Germinal center (tissue), 1 donor: ENCODE measurements at regions not wholly inside any gene's neighbourhood (a gene's known extent, or its start where the extent isn't known, plus 50 kb on each side); places are given as distances from the start of the nearest gene placed in this dataset.
"Not testable (repeated sequence)": the region's sequence is repeated elsewhere in the genome, so short reads cannot be mapped to it uniquely, and the experiment has no call there.

Experiments
- DNase-seq: peaks from one replicate; pipeline ENCODE4 v3.0.0; 2012; ENCODE audit warnings: mixed read lengths, low spot score

DNA sequence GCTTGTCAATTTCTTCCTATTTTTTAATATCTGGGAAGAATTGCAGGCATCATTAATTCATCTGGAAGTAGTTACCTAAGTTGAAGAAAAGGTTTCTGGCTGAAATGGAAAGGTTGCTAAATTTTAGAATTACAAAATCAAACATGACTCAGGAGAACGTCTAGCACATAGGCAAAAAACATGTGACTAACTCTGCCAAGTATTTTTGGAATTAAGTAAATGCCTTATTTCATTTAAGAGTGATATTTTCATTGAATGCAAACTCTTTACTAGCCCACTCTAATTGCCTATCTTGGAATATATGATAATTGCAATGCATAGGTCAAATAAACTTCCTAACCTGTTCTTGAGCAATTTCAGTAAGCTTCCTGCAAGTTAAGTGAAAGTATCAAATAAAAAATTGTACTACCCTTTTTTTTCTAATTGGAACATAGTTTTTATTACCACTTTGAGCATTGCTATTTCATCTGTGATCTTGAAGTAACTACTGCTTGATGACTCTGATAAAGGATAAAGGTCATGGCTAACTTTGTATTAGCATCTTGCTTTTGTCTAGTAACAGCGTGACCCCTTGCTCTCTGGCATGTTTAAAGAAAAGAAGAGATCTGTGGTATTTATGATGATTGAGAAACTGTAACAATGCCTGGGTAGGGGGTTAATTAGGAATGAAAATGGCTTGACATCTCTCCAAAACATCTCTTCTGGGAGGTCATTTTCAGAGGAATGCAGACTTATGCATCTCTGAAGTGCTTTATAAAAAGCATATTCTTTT is 208.3 kb upstream of the NCAM2 start:
- DNase-seq, result no peak

DNA sequence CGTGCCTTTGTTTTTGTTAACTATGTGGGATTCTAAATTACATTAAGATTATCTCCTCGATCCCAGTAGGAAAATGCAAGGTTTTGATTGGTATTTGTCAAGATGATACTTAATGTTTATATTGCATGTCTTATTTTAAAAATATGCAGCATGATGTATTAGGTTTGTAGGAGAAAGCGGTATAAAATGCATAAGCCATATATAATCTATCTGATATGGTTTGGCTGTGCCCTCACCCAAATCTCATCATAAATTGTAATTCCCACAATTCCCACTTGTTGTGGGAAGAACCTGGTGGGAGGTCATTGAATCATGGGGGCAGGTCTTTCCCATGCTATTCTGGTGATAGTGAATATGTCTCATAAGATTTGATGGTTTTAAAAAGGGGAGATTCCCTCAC is 198.1 kb upstream of the NCAM2 start:
- no peak for DNase-seq

DNA sequence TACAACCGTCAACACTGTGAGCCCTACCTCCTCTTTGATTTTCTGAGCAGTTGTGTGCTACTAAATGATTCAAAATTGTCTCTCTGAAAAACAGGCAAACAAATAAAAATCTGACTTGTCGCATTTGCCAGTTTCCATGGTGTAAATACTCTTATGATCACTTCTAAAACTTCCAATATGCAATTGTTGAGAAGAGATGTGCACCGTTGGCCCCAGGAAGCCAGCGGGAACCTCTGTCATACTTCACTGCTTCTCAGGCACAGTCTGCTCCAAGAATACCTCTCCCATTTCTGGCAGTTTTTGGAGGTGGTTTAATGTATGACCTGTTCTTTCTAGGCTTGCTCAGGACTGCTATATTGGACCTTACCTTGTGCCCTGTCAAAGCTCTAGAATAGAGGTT is 196.0 kb upstream of the NCAM2 start:
- no peak for DNase-seq

DNA sequence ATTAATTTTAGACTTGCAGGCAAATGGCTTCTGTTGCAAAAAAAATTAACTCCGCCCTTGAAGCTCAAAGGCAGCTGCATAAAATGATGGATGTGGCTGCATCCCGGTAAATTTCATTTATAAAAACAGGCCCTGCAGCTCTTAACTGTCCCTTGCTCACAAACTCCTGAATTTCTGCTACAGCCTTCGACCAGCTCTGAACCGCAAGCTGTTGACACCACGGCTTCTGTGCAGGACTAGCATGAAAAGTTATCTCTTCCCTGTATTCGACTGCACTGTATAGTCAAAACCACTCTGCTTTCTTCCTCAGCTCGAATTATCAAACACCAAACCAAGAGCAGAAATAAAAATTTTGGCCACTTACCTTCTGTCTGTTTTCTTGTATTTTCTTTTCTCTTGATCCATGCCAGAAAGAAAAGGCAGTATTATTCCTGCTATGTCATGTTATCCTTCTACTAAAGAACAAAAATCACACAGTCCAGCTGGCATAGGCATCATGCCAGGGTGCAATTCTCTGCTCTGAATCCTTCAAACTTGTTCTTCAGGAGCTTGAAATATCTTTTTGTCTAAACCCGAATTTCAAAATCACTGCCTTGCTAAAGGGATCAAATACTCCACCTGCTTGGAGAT is 195.5 kb upstream of the NCAM2 start:
- no peak for DNase-seq

DNA sequence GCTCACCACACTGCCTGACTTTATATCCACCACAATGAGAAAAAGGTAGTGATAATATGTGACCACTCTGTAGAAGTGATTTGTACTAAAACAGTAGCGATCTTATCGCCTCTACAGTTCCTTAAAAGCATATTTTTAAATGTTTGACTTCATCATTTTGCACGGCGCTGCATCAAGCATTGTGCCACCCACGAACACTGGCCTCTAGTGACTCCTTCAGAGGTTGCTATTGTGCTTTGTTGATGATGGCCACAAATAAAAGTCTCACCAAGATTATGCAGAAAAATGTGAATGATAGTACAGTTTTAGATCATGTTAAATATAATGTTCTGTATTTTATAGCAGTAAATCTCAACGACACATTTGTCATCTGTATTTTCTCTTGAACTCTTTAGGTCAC is 186.5 kb upstream of the NCAM2 start:
- no peak for DNase-seq

DNA sequence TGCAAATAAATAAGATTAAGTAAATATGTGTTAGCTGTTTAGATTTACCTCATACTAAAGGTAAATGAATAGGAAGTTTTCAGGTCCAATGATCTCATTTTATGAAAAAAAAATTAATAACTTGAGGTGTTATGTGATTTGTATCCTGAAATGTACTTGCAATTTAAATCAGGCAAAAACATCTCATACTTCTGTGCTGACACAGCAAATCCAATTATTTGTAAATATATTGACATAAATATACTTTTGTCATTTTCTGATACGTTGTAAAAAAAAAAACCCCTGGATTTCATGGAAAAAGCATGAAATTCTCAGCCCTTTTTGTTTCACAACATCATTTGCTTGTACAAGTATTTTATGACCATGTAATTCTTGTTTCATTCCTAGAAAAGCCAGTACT is 184.1 kb upstream of the NCAM2 start:
- DNase-seq, result no peak

DNA sequence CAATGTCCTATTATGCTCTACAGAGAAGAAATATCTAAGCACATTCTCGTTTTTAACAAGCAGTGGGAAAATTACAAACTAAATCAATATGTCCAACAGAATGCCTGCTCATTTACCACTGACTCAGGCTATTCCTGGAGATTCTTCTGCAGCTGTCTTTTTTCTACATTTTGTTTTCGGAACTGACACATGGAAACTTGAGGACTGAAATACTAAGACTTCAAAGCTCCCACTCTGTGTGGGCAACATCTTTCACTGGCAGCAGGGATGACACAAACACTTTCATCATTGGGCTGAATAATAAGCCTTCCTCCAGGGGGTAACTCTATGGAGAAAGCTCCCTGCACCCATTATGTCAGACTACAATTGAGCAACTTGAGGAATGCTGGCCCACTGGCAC is 175.5 kb upstream of the NCAM2 start:
- DNase-seq, result no peak

DNA sequence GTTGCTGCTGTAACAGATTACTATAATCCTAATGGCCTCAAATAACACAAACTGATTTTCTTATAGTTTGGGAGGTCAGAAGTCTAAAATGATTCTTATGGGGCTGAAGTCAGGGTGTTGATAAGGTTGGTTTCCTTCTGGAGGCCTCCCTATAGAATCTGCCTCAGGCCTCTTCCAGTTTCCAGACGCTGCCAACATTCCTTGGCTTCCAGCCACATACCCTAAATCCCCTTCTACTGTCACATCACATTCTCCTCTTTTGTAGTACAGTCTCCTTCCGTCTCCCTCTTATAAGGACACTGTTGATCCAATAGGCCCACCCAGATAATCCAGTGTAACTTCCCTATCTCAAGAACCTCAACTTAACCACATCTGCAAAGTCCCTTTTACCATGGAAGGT is 145.3 kb upstream of the NCAM2 start:
- no peak for DNase-seq

DNA sequence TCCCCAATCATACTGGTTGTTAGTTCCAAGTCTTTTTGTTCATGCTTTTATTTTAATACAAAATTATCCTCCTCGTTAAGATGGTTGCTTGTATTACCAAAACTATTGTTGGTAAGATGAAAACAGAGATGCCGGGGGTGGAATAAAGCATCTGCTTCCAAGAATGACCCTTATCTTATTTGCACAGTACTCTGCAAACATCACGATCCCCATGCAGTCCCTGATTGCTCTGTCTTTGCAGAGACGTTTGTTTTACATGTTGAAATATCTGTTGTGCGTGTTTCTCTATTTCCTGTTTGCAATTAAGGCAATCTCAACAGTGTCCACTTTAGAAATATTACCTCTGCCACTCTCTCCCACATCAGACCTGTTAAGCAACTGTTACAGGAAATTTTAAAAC is 141.3 kb upstream of the NCAM2 start:
- DNase-seq, result no peak

DNA sequence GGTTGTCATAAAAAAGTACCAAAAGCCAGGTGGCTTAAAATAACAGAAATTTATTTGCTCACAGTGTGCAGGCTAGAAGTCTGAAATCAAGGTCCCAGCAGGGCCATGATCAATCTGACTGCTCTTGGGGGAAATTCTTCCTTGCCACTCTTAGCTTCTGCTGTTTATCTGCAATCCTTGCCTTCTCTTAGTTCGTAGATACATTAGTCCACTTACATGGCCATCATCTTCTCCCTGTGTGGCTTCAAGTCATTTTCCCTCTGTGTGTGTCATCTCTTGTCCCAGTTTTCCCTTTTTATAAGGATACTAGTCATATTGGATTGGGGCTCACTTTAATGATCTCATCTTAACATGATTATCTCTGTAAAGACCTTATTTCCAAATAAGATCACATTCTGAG is 124.0 kb upstream of the NCAM2 start:
- no peak for DNase-seq

DNA sequence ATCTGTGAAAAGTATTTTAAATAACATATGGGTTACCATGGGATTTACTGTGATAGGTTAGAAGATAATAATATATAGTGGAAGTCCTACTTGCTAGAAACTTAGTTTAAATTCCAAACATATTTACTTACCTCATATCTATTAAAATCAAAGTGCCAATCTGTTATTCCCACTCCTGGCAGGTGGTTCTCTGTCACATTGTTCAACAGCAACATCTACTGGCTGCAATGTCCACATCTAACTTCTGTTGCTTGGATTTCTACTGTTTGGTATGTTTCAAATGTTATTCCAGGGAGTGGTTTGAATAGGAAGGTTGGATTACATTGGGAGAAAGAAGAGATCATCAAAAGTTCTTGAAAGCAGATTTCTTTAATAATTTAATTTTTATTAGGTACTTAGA is 122.5 kb upstream of the NCAM2 start:
- no peak for DNase-seq

DNA sequence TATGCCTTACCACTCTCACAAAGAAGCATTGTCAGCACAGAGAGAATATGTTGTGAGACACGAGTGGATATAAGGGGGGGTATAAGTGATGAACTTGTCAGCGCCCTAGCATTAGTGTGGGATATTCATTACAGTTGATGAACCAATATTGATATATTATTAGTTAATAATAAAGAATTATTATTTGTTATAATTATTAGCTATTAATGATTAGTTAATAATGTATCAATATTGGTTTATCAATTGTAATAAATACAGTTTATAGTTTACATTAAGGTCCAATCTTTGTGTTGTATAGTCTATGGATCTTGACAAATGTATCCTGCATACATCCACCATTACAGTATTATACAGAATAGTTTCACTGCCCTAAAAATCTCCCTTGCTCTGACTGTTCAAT is 120.2 kb upstream of the NCAM2 start:
- DNase-seq, result no peak

DNA sequence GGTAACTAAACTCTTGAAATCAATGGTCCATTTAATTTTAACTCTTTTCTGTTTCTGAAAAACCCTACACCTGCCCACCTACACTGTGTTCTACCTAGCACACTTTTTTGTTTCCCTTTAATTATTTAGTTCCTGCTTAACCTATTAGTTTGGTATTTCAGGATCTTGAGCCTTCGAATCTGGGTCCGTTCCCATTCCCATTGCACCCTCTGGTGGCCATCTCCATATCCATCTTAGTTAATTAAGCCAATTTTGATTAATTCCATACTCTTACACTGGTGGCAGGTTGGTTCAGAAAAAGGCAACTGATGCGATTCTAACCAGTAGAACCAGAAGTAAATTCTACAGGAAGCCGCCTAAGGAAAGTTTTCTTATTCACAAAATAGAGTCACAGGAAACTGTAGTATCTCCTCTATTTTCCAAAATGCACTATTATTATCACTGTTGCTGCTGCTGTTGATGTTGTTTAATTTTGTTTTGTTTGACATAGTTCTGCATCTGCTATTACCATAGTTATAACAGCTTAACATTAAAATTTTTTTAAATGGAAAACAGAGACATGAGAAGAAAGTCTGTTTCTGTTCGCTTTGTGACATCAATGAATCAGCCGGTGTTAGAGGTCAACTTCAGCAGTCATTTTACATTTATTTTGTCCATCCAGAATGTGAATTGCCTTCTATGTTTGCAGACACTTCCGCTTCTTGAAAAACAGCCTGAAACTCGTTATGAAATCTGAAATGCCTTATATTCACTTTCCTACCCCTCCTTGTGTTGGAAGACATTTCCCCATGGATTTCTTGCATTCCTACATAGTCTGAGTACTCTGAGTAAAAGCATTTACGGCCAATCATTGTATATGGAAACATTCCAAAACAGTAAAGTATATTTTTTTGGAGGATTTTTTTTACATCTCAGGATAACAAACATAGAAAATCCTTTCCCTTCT is 115.5 kb upstream of the NCAM2 start:
- no peak for DNase-seq

DNA sequence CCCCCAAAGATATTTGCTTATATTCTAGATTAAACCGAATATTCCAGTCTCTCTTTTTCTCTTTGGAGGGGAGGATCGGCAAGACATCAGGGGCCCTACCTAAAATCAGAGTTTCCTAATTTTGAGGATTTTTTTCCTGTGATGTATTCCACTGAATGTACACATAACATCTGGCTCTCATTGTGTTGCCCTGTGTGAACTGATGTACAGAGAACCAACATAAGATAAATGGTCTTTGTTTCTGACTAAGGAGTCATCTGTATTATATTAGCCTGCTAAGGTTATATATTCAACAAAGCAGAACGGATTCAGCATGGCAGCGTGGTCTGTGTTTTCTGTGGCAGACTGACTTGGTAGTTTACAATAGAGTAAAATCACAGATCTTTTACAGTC is 114.8 kb upstream of the NCAM2 start:
- DNase-seq, result no peak

DNA sequence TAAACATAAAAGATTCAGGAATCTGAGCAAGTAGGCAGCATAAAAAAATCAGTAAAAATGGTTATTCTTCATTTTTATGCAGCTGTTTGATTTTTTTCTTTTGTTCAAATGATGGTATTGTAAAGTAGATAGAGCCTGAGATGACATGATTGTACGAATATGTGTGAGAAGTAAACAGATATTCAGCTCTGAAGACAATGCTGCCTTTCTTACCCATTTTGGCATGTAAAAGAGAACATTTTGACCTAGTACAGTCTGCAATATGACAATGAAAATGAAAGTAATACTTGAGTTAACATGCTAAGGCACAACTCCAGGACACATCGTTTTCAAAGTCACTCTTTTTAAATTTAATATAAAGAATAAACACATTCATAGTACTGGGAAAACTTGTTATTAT is 95.7 kb upstream of the NCAM2 start:
- DNase-seq, result no peak

DNA sequence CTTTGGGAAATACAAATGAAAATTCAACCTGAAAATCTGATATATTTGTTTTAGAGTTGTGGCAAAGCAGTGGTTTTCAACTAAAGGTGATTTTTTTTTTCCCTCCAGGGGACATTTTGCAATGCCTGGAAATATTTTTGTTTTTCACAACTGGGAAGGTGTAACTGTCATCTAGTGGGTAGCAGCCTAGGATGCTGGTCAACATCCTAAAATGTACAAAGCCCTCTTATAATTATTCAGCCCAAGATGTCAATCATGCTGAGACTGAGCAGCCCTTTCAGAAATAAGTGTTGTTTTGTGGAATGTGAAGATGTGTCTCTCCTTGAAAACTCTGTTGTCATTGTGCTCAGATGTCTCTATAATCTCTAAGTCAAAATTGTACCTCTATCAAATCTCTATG is 95.2 kb upstream of the NCAM2 start:
- no peak for DNase-seq

DNA sequence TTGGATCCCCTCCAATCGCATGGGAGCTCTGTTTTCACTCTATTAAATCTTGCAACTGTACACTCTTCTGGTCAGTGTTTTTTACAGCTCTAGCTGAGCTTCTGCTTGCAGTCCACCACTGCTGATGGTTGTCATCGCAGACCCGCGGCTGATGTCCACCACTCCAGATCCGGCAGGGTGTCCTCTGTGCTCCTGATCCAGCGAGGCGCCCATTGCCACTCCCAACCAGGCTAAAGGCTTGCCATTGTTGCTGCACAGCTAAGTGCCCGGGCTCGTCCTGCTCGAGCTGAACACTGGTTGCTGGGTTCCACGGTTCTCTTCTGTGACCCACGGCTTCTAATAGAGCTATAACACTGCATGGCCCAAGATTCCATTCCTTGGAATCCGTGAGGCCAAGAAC is 70.7 kb upstream of the NCAM2 start:
- not testable (repeated sequence) for DNase-seq

DNA sequence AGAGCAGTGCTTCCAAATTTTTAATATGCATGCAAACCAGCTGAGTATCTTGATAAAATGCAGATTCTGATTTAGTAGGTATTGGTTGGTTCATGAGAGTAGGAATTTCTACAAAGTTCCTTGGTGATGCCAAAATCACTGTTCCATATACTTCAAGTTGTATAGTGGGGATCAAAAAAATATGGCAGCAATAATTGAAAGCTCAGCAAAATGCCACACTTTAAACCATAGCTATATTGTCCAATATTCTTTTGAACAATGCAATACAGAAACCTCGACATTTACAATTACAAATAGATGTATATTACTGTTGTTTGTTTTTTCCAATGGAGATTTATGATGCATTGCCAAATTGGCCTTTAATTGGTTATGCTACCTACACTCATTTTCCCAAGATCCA is 55.7 kb upstream of the NCAM2 start:
- no peak for DNase-seq

DNA sequence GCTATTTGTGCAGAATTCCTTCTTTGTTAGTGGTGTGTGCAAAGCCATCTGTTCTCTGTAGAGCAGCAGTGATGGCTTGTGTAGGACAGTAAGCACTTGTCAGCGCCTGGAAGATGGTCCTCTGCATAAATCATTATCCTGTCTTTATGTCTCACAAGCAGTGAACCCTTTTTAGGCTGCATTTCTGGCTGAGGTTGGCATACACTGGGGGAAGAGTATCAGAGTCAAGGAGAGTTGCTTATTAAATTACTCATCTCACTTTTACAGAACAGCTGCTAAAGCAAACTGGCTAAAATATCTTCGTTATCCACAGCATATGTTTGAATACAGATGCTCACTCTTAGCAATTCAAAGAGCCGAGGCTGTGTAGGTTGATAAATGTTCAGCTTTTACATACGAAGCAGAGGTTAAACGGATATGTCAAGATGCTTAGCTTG is 54.6 kb upstream of the NCAM2 start:
- DNase-seq, result no peak

DNA sequence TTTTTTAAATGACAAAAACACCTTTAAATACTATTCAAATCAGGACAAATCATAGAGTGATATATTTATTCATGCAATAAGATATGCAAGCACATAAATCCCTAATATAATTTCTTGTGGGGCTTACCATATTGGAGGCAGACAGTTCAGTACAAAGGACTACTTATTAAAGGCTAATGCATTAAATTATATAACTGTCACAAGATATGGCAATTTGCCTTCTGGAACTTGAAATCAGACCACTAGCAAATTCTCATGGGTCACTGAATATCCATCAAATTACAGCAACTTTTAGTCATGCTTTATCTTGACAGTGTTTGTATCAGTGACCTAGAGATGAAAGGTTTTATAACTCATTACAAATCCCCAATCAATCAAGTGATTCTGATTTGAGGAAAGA is 54.1 kb upstream of the NCAM2 start:
- DNase-seq, result no peak

DNA sequence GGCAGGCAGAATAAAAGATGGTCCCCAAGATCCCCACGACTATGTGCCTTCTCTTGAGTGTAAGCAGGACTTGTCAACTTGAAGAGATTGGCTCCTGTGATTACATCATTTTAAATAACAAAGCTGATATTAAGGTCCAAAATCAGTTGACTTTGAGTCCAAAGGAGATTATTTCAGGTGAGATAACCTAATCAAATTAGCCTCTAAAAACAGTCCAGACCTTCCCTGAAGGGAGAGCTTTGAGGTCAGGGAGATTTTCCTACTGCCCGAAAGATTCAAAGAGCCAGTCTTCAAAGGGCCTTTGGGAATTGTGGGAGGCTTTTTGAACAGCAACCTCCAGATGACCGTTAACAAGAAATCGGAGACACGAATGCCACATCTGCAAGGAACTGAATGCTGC is 51.5 kb upstream of the NCAM2 start:
- no peak for DNase-seq
